ENCODE measurements at regions not wholly inside any gene's neighbourhood (a gene's known extent, or its start where the extent isn't known, plus 50 kb on each side); places are given as distances from the start of the nearest gene placed in this dataset.

- no peak for TF ChIP-seq CTCF (conservative IDR thresholded peaks at IDR 0.05)
- no peak for TF ChIP-seq EZH2 (IDR thresholded peaks at IDR 0.05; ENCODE audit: low read depth)
Measured at GRCh38 chr2:365367-366275, 77.7 kb upstream of the ALKAL2 start.
